KBM-7 (cell line): ENCODE measurements at regions not wholly inside any gene's neighbourhood (a gene's known extent, or its start where the extent isn't known, plus 50 kb on each side); places are given as distances from the start of the nearest gene placed in this dataset.
"Not testable (repeated sequence)": the region's sequence is repeated elsewhere in the genome, so short reads cannot be mapped to it uniquely, and the experiment has no call there.

Experiments
- DNase-seq: peaks from one replicate; pipeline ENCODE4 v3.0.0-alpha.2; 2015
- in situ Hi-C: fragments of 300-500 bp; cut with MboI; formaldehyde crosslinking; loops from 2 replicates; pipeline ENCODE4 v1.14.3; 2020; ENCODE audit warnings: low sequenced_read_pairs, low pct_unique_long_range_greater_than_20kb, mixed read lengths

- in situ Hi-C loops, result loop anchor here (25.0 kb wide), 1 partner anchor 333 kb away; no protein-coding TSS in a partner anchor
- DNase-seq, result not testable (repeated sequence)
Measured at GRCh38 chr10:28994802-28995201, 294.1 kb upstream of the LYZL1 start.

- in situ Hi-C loops, result loop anchor here (25.0 kb wide), 1 partner anchor 333 kb away; no protein-coding TSS in a partner anchor
- DNase-seq, result no peak
Measured at GRCh38 chr10:28995497-28995896, 293.4 kb upstream of the LYZL1 start.

- in situ Hi-C loops, result loop anchor here (25.0 kb wide), 1 partner anchor 334 kb away; no protein-coding TSS in a partner anchor
- no peak for DNase-seq
Measured at GRCh38 chr10:28996345-28996744, 292.5 kb upstream of the LYZL1 start.

- in situ Hi-C loops, result loop anchor here (25.0 kb wide), 1 partner anchor 335 kb away; no protein-coding TSS in a partner anchor
- no peak for DNase-seq
Measured at GRCh38 chr10:28996947-28997551, 291.8 kb upstream of the LYZL1 start.

- in situ Hi-C loops, result loop anchor here (25.0 kb wide), 1 partner anchor 335 kb away; no protein-coding TSS in a partner anchor
- no peak for DNase-seq
Measured at GRCh38 chr10:28997734-28998133, 291.1 kb upstream of the LYZL1 start.

- no peak for DNase-seq
- in situ Hi-C loops, result no loop called here
Measured at GRCh38 chr10:29001801-29002200, 287.1 kb upstream of the LYZL1 start.

GRCh38 chr10:29003014-29003413 is 285.9 kb upstream of the LYZL1 start:
- DNase-seq, in situ Hi-C loops: not testable (repeated sequence)

- in situ Hi-C loops, result no loop called here
- DNase-seq, result no peak
Measured at GRCh38 chr10:29005988-29006387, 282.9 kb upstream of the LYZL1 start.

GRCh38 chr10:29007370-29007747 is 281.5 kb upstream of the LYZL1 start:
- no peak for DNase-seq
- in situ Hi-C loops, result no loop called here

GRCh38 chr10:29007748-29008610 is 280.9 kb upstream of the LYZL1 start:
- DNase-seq, result no peak
- in situ Hi-C loops, result no loop called here

GRCh38 chr10:29009464-29009863 is 279.4 kb upstream of the LYZL1 start:
- no peak for DNase-seq

GRCh38 chr10:29011516-29011915 is 277.4 kb upstream of the LYZL1 start:
- DNase-seq, result no peak
- in situ Hi-C loops, result no loop called here

More at GRCh38 chr10:29009464-29009863, 279.4 kb upstream of the LYZL1 start:
- in situ Hi-C loops, result no loop called here

GRCh38 chr10:29012926-29013554 is 275.8 kb upstream of the LYZL1 start:
- in situ Hi-C loops, result no loop called here
- no peak for DNase-seq

- DNase-seq, result no peak
- in situ Hi-C loops, result no loop called here
Measured at GRCh38 chr10:29021591-29021990, 267.3 kb upstream of the LYZL1 start.

GRCh38 chr10:29022513-29022912 is 266.4 kb upstream of the LYZL1 start:
- in situ Hi-C loops, result no loop called here
- DNase-seq, result no peak

GRCh38 chr10:29023678-29024077 is 265.2 kb upstream of the LYZL1 start:
- in situ Hi-C loops, result no loop called here
- no peak for DNase-seq

- in situ Hi-C loops, result no loop called here
- DNase-seq, result no peak
Measured at GRCh38 chr10:29026065-29026797, 262.6 kb upstream of the LYZL1 start.

GRCh38 chr10:29026802-29027580 is 261.9 kb upstream of the LYZL1 start:
- in situ Hi-C loops, result no loop called here
- no peak for DNase-seq
